Right lobe of liver (tissue), 6 donors: ENCODE measurements at regions not wholly inside any gene's neighbourhood (a gene's known extent, or its start where the extent isn't known, plus 50 kb on each side); places are given as distances from the start of the nearest gene placed in this dataset.

Source experiments
- ATAC-seq, 4 donors: fragments of 200-7000 bp; cut with Tn5 transposase; one replicate each; pipeline ENCODE4 v1.9.1; 2020; ENCODE audit warnings: mild to moderate bottlenecking in 4 of 4, moderate library complexity in 4 of 4
- DNase-seq, 3 donors: peaks; one replicate each; pipeline ENCODE4 v3.0.0-alpha.2; 2020
- H3K27ac ChIP-seq, 3 donors: fragments of 200-600 bp; one replicate each; pipeline ENCODE4 v1.8.0; 2022
- H3K27me3 ChIP-seq, 2 donors: fragments of 200-600 bp; one replicate each; pipeline ENCODE4 v1.8.0; 2022
- H3K36me3 ChIP-seq, 4 donors: fragments of 200-600 bp; sonication (generic) in 1 of 4; one replicate each; pipeline versions ENCODE4 v1.5.1 to v1.8.0; 2017 to 2022; ENCODE audit warnings: control low read depth in 1 of 4
- H3K4me1 ChIP-seq, 4 donors: fragments of 200-600 bp; sonication (generic) in 1 of 4; one replicate each; pipeline versions ENCODE4 v1.5.1 to v1.8.0; 2017 to 2022; ENCODE audit warnings: control low read depth in 1 of 4
- H3K4me3 ChIP-seq, 3 donors: fragments of 200-600 bp; one replicate each; pipeline ENCODE4 v1.8.0; 2022
- H3K9me3 ChIP-seq, 4 donors: fragments of 200-600 bp; sonication (generic) in 1 of 4; one replicate each; pipeline versions ENCODE4 v1.5.1 to v1.8.0; 2017 to 2022; ENCODE audit warnings: control low read depth in 1 of 4
- POLR2A ChIP-seq: fragments of 450-650 bp; IDR thresholded peaks from one replicate; pipeline ENCODE4 v1.6.1; 2017; ENCODE audit warnings: antibody characterized with exemption, mild to moderate bottlenecking
- WGBS: methylation state at CpG from one replicate; pipeline ENCODE4 v1.1.6; 2018; ENCODE audit warnings: low coverage, low lambda C conversion rate; ENCODE audit not compliant: insufficient coverage; ENCODE audit errors: missing lambda C conversion rate; 5-methylcytosine and 5-hydroxymethylcytosine counted together
- intact Hi-C, 2 donors: fragments of 100-400 bp; cut with DNase I; formaldehyde crosslinking; loops; one replicate each; pipeline versions ENCODE4 v1.11.2 to v1.14.1; 2022
- TF ChIP-seq, protein P1 (sequence below), 4 donors: fragments of 200-600 bp in 3 of 4; fragments of 450-650 bp in 1 of 4; IDR thresholded peaks; one replicate each; pipeline versions ENCODE4 v1.5.1 to v1.8.0; 2016 to 2022; ENCODE audit warnings: antibody characterized with exemption in 4 of 4, mild to moderate bottlenecking in 2 of 4
- donor health status: DM: no; HTN: yes; CAD: no.
- donor health status: DM: no; HTN: no; CAD: no.
- donor health status: DM: no; HTN: no; CAD: no.
- donor health status: DM: no; HTN: yes; CAD: no.
- donor health status: DM: no; HTN: yes; CAD: no.

GRCh38 chr9:25613709-25614108, 64.5 kb downstream of the TUSC1 start:
- H3K36me3 ChIP-seq, result no peaks in the 10 kb centered on the region
- WGBS, result 34% methylated on average over 3 of the region's 3 CpGs
- H3K4me1 ChIP-seq, result no peaks in the 10 kb centered on the region
- ATAC-seq (no peak), DNase-seq (no peak)
- no peaks in the 10 kb centered on the region for H3K27me3 ChIP-seq
- intact Hi-C loops, result no loop called here
- TF ChIP-seq, protein P1, sequence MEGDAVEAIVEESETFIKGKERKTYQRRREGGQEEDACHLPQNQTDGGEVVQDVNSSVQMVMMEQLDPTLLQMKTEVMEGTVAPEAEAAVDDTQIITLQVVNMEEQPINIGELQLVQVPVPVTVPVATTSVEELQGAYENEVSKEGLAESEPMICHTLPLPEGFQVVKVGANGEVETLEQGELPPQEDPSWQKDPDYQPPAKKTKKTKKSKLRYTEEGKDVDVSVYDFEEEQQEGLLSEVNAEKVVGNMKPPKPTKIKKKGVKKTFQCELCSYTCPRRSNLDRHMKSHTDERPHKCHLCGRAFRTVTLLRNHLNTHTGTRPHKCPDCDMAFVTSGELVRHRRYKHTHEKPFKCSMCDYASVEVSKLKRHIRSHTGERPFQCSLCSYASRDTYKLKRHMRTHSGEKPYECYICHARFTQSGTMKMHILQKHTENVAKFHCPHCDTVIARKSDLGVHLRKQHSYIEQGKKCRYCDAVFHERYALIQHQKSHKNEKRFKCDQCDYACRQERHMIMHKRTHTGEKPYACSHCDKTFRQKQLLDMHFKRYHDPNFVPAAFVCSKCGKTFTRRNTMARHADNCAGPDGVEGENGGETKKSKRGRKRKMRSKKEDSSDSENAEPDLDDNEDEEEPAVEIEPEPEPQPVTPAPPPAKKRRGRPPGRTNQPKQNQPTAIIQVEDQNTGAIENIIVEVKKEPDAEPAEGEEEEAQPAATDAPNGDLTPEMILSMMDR (IDR thresholded peaks at IDR 0.05), result no peak
- TF ChIP-seq POLR2A, result no peak
- H3K27ac ChIP-seq, result no peak overlapping the region
- no peak overlapping the region for H3K4me3 ChIP-seq
- H3K9me3 ChIP-seq, result no peaks in the 10 kb centered on the region

- DNase-seq (no peak), ATAC-seq (no peak)
- intact Hi-C loops, result no loop called here
- Histone ChIP-seq H3K27ac (no peak overlapping the region), H3K4me1 (no peaks in the 10 kb centered on the region), H3K9me3 (no peaks in the 10 kb centered on the region), H3K36me3 (no peaks in the 10 kb centered on the region), H3K4me3 (no peak overlapping the region), H3K27me3 (no peaks in the 10 kb centered on the region)
- TF ChIP-seq, protein P1 (IDR thresholded peaks at IDR 0.05), result no peak
- TF ChIP-seq POLR2A, result no peak
Measured at GRCh38 chr9:25603106-25603505, 75.1 kb downstream of the TUSC1 start.

GRCh38 chr9:25602400-25603044, 75.7 kb downstream of the TUSC1 start:
- no peaks in the 10 kb centered on the region for H3K36me3 ChIP-seq
- TF ChIP-seq, protein P1 (IDR thresholded peaks at IDR 0.05), result no peak
- no peak for TF ChIP-seq POLR2A
- no peaks in the 10 kb centered on the region for H3K9me3 ChIP-seq
- H3K27ac ChIP-seq, result no peak overlapping the region
- no peaks in the 10 kb centered on the region for H3K4me1 ChIP-seq
- no peaks in the 10 kb centered on the region for H3K27me3 ChIP-seq
- no peak overlapping the region for H3K4me3 ChIP-seq
- DNase-seq (no peak), ATAC-seq (no peak)
- intact Hi-C loops, result no loop called here
- WGBS, result 35% methylated on average over 6 of the region's 6 CpGs

DNA sequence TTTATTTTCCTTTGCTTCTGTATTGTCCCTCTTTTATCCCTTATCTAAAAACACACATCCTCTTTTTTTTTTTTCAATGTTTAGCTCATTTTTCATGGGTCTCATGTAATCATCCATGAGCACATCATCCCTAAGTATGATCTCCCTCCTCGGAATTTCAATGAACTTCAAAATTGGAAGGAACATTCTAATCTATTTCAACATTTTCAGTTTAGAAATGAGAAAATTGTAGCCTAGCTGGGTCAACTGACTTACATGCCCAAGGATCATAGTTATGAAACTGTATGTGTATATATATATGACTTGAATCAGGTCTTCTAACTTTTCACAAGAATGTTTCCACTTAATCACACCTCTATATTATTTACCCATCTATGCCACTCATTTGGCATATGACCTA, 77.7 kb downstream of the TUSC1 start:
- H3K27me3 ChIP-seq, result no peaks in the 10 kb centered on the region
- no peak for DNase-seq
- H3K9me3 ChIP-seq, result no peaks in the 10 kb centered on the region

More for the DNA sequence above, 77.7 kb downstream of the TUSC1 start:
- ATAC-seq, result no peak
- no peaks in the 10 kb centered on the region for H3K4me1 ChIP-seq
- 17% methylated on average over 1 of the region's 1 CpG for WGBS
- H3K4me3 ChIP-seq, result no peak overlapping the region
- TF ChIP-seq, protein P1 (IDR thresholded peaks at IDR 0.05), result no peak
- TF ChIP-seq POLR2A, result no peak
- H3K36me3 ChIP-seq, result no peaks in the 10 kb centered on the region
- intact Hi-C loops, result no loop called here
- no peak overlapping the region for H3K27ac ChIP-seq
